OCI-LY3 (cell line): ENCODE measurements at regions not wholly inside any gene's neighbourhood (a gene's known extent, or its start where the extent isn't known, plus 50 kb on each side); places are given as distances from the start of the nearest gene placed in this dataset.

Source experiments
- CTCF ChIP-seq: fragments of 200-600, 300-600 bp; sonication (generic); IDR thresholded peaks from 2 replicates; pipeline ENCODE4 v1.5.1; 2014; ENCODE audit warnings: antibody characterized with exemption, low read length, low read depth
- EZH2phosphoT487 ChIP-seq: fragments of 200-600 bp; shearing (Covaris generic); IDR thresholded peaks from 2 replicates; pipeline ENCODE4 v1.6.1; 2018; ENCODE audit warnings: antibody characterized with exemption, mixed run types, low read depth

GRCh38 chr13:85935868-85936467 is 136.7 kb upstream of the SLITRK6 start:
- TF ChIP-seq EZH2phosphoT487 (no peak), CTCF (no peak)
